Neural crest cell (in vitro differentiated cells): ENCODE measurements at regions not wholly inside any gene's neighbourhood (a gene's known extent, or its start where the extent isn't known, plus 50 kb on each side); places are given as distances from the start of the nearest gene placed in this dataset.

Source experiments
- DNase-seq: peaks from one replicate; pipeline ENCODE4 v3.0.0; 2021; ENCODE audit warnings: low read depth, mixed read lengths, low spot score
- H3K27ac Mint-ChIP-seq: one replicate; pipeline ENCODE4 v1.8.0; 2021; ENCODE audit warnings: mild to moderate bottlenecking, mixed read lengths; ENCODE audit not compliant: unreplicated experiment
- H3K27me3 Mint-ChIP-seq: 2 replicates; pipeline ENCODE4 v1.8.0; 2021; ENCODE audit warnings: low read depth, mild to moderate bottlenecking, mixed read lengths
- H3K36me3 Mint-ChIP-seq: 2 replicates; pipeline ENCODE4 v1.8.0; 2021; ENCODE audit warnings: low read depth, mild to moderate bottlenecking, mixed read lengths
- H3K4me1 Mint-ChIP-seq: 2 replicates; pipeline ENCODE4 v1.8.0; 2021; ENCODE audit warnings: mixed read lengths
- H3K4me3 Mint-ChIP-seq: one replicate; pipeline ENCODE4 v1.8.0; 2021; ENCODE audit warnings: mild to moderate bottlenecking, mixed read lengths
- H3K9me3 Mint-ChIP-seq: 2 replicates; pipeline ENCODE4 v1.8.0; 2021; ENCODE audit warnings: mixed read lengths
- TF ChIP-seq, protein P1 (sequence below): fragments of 200-600 bp; sonication (generic); conservative IDR thresholded peaks from 2 replicates; pipeline ENCODE4 v1.5.0; 2021; ENCODE audit warnings: antibody characterized with exemption, mild to moderate bottlenecking

DNA sequence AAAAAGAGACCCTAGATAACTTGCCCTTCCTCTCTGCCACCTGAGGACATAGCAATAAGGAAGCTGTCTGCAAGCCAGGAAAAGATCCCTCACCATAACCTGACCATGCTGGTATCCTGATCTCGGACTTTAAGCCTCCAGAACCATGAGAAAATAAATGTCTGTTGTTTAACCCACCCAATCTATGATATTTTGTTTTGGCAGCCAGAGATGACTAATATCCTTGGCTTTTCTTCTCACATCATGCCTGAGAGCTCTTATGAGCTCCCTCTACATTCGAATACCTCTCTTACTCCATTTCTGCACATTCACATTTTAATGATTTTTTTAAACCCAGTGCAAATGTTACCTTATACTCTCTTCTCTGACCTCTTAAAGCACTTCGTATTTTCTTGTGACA, 214.0 kb upstream of the CHRM2 start:
- H3K36me3 Mint-ChIP-seq = no peaks in the 10 kb centered on the region
- no peaks in the 10 kb centered on the region for H3K4me1 Mint-ChIP-seq
- no peak for DNase-seq
- H3K9me3 Mint-ChIP-seq = no peaks in the 10 kb centered on the region
- H3K4me3 Mint-ChIP-seq = no peak overlapping the region
- H3K27ac Mint-ChIP-seq = no peak overlapping the region
- TF ChIP-seq, protein P1, sequence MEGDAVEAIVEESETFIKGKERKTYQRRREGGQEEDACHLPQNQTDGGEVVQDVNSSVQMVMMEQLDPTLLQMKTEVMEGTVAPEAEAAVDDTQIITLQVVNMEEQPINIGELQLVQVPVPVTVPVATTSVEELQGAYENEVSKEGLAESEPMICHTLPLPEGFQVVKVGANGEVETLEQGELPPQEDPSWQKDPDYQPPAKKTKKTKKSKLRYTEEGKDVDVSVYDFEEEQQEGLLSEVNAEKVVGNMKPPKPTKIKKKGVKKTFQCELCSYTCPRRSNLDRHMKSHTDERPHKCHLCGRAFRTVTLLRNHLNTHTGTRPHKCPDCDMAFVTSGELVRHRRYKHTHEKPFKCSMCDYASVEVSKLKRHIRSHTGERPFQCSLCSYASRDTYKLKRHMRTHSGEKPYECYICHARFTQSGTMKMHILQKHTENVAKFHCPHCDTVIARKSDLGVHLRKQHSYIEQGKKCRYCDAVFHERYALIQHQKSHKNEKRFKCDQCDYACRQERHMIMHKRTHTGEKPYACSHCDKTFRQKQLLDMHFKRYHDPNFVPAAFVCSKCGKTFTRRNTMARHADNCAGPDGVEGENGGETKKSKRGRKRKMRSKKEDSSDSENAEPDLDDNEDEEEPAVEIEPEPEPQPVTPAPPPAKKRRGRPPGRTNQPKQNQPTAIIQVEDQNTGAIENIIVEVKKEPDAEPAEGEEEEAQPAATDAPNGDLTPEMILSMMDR = no peak
- H3K27me3 Mint-ChIP-seq = no peaks in the 10 kb centered on the region

DNA sequence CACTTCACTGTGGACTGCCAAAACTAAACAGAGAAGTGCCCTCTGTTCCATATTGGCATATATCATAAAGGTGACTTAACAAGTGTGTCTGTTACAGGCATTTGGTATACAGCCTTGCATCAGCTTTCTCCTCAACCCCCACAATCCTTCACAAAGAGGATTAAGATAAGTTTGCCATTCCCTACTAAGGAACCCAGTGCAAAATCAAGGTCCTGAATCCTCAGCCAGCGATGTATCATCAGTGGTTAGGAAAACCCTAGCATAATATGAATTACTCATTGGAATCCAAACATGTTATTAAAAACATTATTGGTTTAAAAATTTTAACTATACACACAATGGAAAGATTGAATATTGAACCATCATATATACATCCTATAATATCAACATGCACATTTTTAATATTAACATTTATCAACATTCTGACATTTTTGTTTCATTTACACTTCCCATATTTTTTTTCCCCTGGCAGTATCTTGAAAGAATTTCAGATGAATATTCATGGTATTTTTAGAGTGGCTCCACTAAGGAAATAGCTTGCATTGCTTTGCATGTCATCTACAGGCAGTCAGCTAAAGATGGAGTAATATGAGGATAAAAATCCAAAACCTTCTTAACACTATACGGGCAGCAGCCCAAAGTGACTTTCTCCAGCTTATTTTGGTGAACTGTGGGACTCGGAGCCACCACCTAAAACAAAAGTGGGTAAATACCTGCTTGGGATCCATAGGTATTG, 215.6 kb upstream of the CHRM2 start:
- Mint-ChIP-seq H3K27ac (no peak overlapping the region), H3K4me1 (no peaks in the 10 kb centered on the region), H3K27me3 (no peaks in the 10 kb centered on the region), H3K4me3 (no peak overlapping the region), H3K36me3 (no peaks in the 10 kb centered on the region), H3K9me3 (no peaks in the 10 kb centered on the region)
- TF ChIP-seq, protein P1 = no peak
- DNase-seq = no peak

- Mint-ChIP-seq H3K4me3 (no peak overlapping the region), H3K27me3 (no peaks in the 10 kb centered on the region), H3K36me3 (no peaks in the 10 kb centered on the region), H3K27ac (no peak overlapping the region), H3K4me1 (no peaks in the 10 kb centered on the region), H3K9me3 (no peaks in the 10 kb centered on the region)
- DNase-seq = no peak
- TF ChIP-seq, protein P1 = no peak
These were observed 227.5 kb upstream of the CHRM2 start for GRCh38 chr7:136640977-136641376.

DNA sequence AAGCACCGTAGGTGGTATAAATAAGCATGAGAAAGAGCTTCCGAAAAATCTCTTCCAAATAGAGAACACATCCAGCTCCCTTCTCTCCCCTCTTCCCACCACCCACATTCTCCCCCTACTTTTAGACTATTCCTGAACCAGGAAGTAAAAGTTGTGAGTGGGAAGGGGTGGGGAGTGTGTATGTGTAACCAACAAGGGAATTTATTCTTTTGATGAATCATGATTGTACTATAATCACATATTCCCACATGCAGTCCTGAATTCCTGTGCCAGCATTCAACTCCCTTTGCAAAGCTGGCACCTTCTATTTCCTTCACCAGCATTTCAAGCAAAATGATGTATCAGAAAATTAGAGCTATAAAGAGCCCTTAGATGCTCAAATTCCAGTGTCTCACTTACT, 230.6 kb upstream of the CHRM2 start:
- no peak for DNase-seq
- no peaks in the 10 kb centered on the region for H3K9me3 Mint-ChIP-seq
- H3K4me3 Mint-ChIP-seq = no peak overlapping the region
- no peak overlapping the region for H3K27ac Mint-ChIP-seq
- TF ChIP-seq, protein P1 = no peak
- no peaks in the 10 kb centered on the region for H3K27me3 Mint-ChIP-seq
- no peaks in the 10 kb centered on the region for H3K36me3 Mint-ChIP-seq
- no peaks in the 10 kb centered on the region for H3K4me1 Mint-ChIP-seq

- Mint-ChIP-seq H3K36me3 (peaks cover 1% of the 10 kb centered on the region), H3K27ac (no peak overlapping the region), H3K27me3 (no peaks in the 10 kb centered on the region), H3K4me3 (no peak overlapping the region), H3K4me1 (no peaks in the 10 kb centered on the region), H3K9me3 (peaks cover 2% of the 10 kb centered on the region)
- DNase-seq = no peak
- TF ChIP-seq, protein P1 = no peak
These were observed 232.7 kb upstream of the CHRM2 start for GRCh38 chr7:136635751-136636150.
